ENCODE measurements at regions not wholly inside any gene's neighbourhood (a gene's known extent, or its start where the extent isn't known, plus 50 kb on each side); places are given as distances from the start of the nearest gene placed in this dataset.

GRCh38 chr7:108663701-108664100 is 94.0 kb downstream of the DNAJB9 start:
- TF ChIP-seq ZNF704 (tag by site-specific recombination; IDR thresholded peaks at IDR 0.05) (no peak), PRDM1 (tag by site-specific recombination; IDR thresholded peaks at IDR 0.05) (no peak), CTCF (tag by site-specific recombination; IDR thresholded peaks at IDR 0.05) (no peak), ZNF692 (tag by site-specific recombination; IDR thresholded peaks at IDR 0.05) (no peak), ZNF747 (tag by site-specific recombination; IDR thresholded peaks at IDR 0.05) (no peak), YY1 (tag by site-specific recombination; IDR thresholded peaks at IDR 0.05) (no peak), PATZ1 (tag by site-specific recombination; IDR thresholded peaks at IDR 0.05) (no peak), ZNF596 (tag by site-specific recombination; IDR thresholded peaks at IDR 0.05) (no peak), INSM2 (tag by site-specific recombination; IDR thresholded peaks at IDR 0.05) (no peak), ZNF416 (tag by site-specific recombination; IDR thresholded peaks at IDR 0.05) (no peak), MYNN (tag by site-specific recombination; IDR thresholded peaks at IDR 0.05; ENCODE audit: borderline replicate concordance) (no peak), ZBTB49 (tag by site-specific recombination; IDR thresholded peaks at IDR 0.05; ENCODE audit: low read depth) (no peak)
